Suprapubic skin (tissue), 4 donors: ENCODE measurements at regions not wholly inside any gene's neighbourhood (a gene's known extent, or its start where the extent isn't known, plus 50 kb on each side); places are given as distances from the start of the nearest gene placed in this dataset.

Source experiments
- DNase-seq, 2 donors: peaks; one replicate each; pipeline ENCODE4 v3.0.0-alpha.2; 2019; ENCODE audit warnings: low spot score in 2 of 2
- H3K27ac ChIP-seq: fragments of 200-600 bp; sonication (generic); one replicate; pipeline ENCODE4 v1.5.1; 2019
- H3K27me3 ChIP-seq: fragments of 200-600 bp; sonication (generic); one replicate; pipeline ENCODE4 v1.5.1; 2019
- H3K36me3 ChIP-seq: fragments of 200-600 bp; sonication (generic); one replicate; pipeline ENCODE4 v1.5.1; 2019
- H3K4me1 ChIP-seq: fragments of 200-600 bp; sonication (generic); one replicate; pipeline ENCODE4 v1.5.1; 2019
- H3K4me3 ChIP-seq: fragments of 200-600 bp; sonication (generic); one replicate; pipeline ENCODE4 v1.5.1; 2019; ENCODE audit warnings: mild to moderate bottlenecking
- H3K9me3 ChIP-seq: fragments of 200-600 bp; sonication (generic); one replicate; pipeline ENCODE4 v1.5.1; 2019
- CTCF ChIP-seq, 2 donors: fragments of 200-600 bp in 1 of 2; fragments of 450-650 bp in 1 of 2; sonication (generic) in 1 of 2; IDR thresholded peaks; one replicate each; pipeline ENCODE4 v1.5.1; 2016 to 2019; ENCODE audit warnings: antibody characterized with exemption in 2 of 2, mild to moderate bottlenecking in 1 of 2, moderate library complexity in 1 of 2
- EP300 ChIP-seq: sonication (generic); formaldehyde crosslinking; IDR thresholded peaks from one replicate; pipeline ENCODE4 v1.6.1; 2017; ENCODE audit warnings: antibody characterized with exemption
- POLR2A ChIP-seq, 2 donors: fragments of 450-650 bp; IDR thresholded peaks; one replicate each; pipeline ENCODE4 v1.6.1; 2017; ENCODE audit warnings: antibody characterized with exemption in 2 of 2, mild to moderate bottlenecking in 2 of 2, moderate library complexity in 2 of 2
- POLR2AphosphoS5 ChIP-seq, 3 donors: sonication (generic); formaldehyde crosslinking; IDR thresholded peaks; one replicate each; pipeline ENCODE4 v1.6.1; 2017; ENCODE audit warnings: antibody characterized with exemption in 3 of 3
- WGBS: methylation state at CpG from one replicate; pipeline ENCODE4 v1.1.5; 2018; 5-methylcytosine and 5-hydroxymethylcytosine counted together

DNA sequence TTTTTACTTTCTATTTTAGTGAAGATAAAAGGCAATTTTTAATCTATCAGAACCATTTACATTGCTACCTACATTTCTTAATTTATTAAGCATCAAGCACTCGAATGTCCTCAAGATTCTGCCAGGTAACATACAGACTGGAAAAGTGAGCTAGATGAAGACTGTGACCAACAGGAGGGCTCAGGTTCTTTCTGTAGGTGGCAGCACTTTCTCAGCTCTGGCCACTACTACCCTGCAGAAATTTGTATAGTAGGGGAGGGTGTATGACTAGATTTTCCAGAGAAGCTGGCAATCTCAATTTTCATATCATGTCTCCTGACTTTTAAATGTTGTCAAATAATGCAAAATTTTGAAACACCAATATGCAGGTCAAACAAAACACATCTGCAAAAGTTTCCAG lies 165.0 kb upstream of the SUCLG2 start:
- Histone ChIP-seq H3K27ac (no peak overlapping the region), H3K9me3 (no peaks in the 10 kb centered on the region), H3K4me3 (no peak overlapping the region), H3K4me1 (no peaks in the 10 kb centered on the region), H3K36me3 (no peaks in the 10 kb centered on the region), H3K27me3 (no peaks in the 10 kb centered on the region)
- DNase-seq, result no peak
- 53% methylated on average over 1 of the region's 1 CpG for WGBS
- TF ChIP-seq POLR2A (IDR thresholded peaks at IDR 0.05) (no peak), CTCF (IDR thresholded peaks at IDR 0.05) (no peak), POLR2AphosphoS5 (IDR thresholded peaks at IDR 0.05) (no peak), EP300 (no peak)

DNA sequence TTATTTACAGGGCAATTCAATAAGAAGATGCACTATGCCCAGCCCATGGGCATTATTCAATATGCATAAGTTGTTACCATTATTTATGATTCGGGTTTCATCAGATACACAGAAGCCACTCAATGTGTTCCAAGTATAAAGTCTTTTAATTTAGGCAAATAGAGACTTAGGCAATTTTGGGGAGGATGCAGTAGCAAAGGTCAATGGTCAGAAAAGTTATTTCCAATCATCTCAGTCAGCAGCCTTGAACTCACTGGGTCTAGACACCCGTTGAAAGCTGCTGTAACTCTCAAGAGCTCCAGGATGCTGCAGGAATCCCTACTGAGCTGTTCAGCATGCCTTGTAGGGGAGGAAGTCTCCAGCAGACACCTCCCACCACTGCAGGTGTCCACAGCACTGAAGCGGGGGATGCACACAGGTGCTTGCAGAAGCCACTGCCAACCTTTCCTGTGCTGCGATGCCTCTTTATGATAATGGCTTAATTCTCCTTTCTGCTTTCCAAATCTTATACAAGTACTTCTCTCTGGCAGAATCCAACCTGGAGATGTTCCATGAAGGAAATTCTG lies 155.0 kb upstream of the SUCLG2 start:
- Histone ChIP-seq H3K4me3 (no peak overlapping the region), H3K9me3 (no peaks in the 10 kb centered on the region), H3K27me3 (no peaks in the 10 kb centered on the region), H3K27ac (no peak overlapping the region), H3K4me1 (no peaks in the 10 kb centered on the region), H3K36me3 (no peaks in the 10 kb centered on the region)
- no peak for DNase-seq
- no peak for TF ChIP-seq CTCF (IDR thresholded peaks at IDR 0.05)
- TF ChIP-seq POLR2AphosphoS5 (IDR thresholded peaks at IDR 0.05), result no peak
- TF ChIP-seq POLR2A (IDR thresholded peaks at IDR 0.05), result no peak
- no peak for TF ChIP-seq EP300
- 64% methylated on average over 4 of the region's 4 CpGs for WGBS

DNA sequence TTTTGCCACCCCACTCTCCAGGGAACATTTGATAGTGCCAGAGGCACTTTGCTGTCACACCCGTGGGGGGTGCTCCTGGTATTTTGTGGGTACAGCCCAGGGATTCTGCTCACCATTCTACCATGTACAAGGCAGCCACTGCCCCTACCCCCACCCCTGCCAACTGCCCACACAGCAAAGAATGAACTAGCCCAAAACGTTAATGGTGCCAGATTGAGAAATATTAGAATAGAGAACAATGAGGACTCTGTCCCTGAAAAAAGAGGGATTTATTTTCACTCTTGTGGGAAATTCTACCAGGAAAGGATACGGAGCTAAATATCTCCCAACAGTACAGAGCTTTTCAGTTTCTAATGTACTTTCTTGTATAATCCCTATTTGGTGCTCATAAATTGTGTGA lies 154.5 kb upstream of the SUCLG2 start:
- Histone ChIP-seq H3K9me3 (no peaks in the 10 kb centered on the region), H3K27me3 (no peaks in the 10 kb centered on the region), H3K4me3 (no peak overlapping the region), H3K36me3 (no peaks in the 10 kb centered on the region), H3K27ac (no peak overlapping the region), H3K4me1 (no peaks in the 10 kb centered on the region)
- TF ChIP-seq EP300 (no peak), POLR2AphosphoS5 (IDR thresholded peaks at IDR 0.05) (no peak), CTCF (IDR thresholded peaks at IDR 0.05) (no peak), POLR2A (IDR thresholded peaks at IDR 0.05) (no peak)
- DNase-seq, result no peak
- WGBS, result 59% methylated on average over 3 of the region's 3 CpGs

DNA sequence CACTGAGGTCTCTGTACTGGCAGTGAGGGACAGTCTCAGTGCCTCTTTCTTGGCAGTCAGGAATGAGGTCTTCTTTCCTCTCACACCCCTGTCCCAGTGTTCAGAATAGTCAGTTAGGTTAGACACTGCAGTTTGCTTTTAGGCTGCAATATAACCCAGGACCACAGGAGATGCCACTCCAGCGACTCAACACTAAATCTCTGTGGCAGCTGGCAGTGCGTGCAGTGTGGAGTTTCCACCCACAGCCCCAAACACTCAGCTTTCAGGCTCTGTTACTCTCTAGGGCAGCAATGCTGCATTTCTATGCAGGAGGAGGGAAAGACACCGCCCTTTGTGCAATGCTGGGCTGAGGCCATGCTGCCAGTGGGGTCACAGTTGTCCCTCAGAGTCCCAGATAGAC lies 150.2 kb upstream of the SUCLG2 start:
- no peaks in the 10 kb centered on the region for H3K9me3 ChIP-seq
- 92% methylated on average over 3 of the region's 3 CpGs for WGBS
- DNase-seq, result no peak
- no peak overlapping the region for H3K4me3 ChIP-seq
- H3K27me3 ChIP-seq, result no peaks in the 10 kb centered on the region
- H3K4me1 ChIP-seq, result no peaks in the 10 kb centered on the region
- H3K27ac ChIP-seq, result no peak overlapping the region
- no peaks in the 10 kb centered on the region for H3K36me3 ChIP-seq
- TF ChIP-seq CTCF (IDR thresholded peaks at IDR 0.05), result no peak
- no peak for TF ChIP-seq EP300
- no peak for TF ChIP-seq POLR2AphosphoS5 (IDR thresholded peaks at IDR 0.05)
- TF ChIP-seq POLR2A (IDR thresholded peaks at IDR 0.05), result no peak

- DNase-seq, result no peak
- Histone ChIP-seq H3K27ac (no peak overlapping the region), H3K9me3 (no peaks in the 10 kb centered on the region), H3K4me3 (no peak overlapping the region), H3K36me3 (no peaks in the 10 kb centered on the region), H3K4me1 (no peaks in the 10 kb centered on the region), H3K27me3 (no peaks in the 10 kb centered on the region)
- no peak for TF ChIP-seq CTCF (IDR thresholded peaks at IDR 0.05)
- no peak for TF ChIP-seq POLR2AphosphoS5 (IDR thresholded peaks at IDR 0.05)
- no peak for TF ChIP-seq EP300
- no peak for TF ChIP-seq POLR2A (IDR thresholded peaks at IDR 0.05)
- 94% methylated on average over 2 of the region's 2 CpGs for WGBS
Observed at GRCh38 chr3:67804089-67804488, 149.7 kb upstream of the SUCLG2 start.
